ENCODE measurements at regions not wholly inside any gene's neighbourhood (a gene's known extent, or its start where the extent isn't known, plus 50 kb on each side); places are given as distances from the start of the nearest gene placed in this dataset.
"Not testable (repeated sequence)": the region's sequence is repeated elsewhere in the genome, so short reads cannot be mapped to it uniquely, and the experiment has no call there.

DNA sequence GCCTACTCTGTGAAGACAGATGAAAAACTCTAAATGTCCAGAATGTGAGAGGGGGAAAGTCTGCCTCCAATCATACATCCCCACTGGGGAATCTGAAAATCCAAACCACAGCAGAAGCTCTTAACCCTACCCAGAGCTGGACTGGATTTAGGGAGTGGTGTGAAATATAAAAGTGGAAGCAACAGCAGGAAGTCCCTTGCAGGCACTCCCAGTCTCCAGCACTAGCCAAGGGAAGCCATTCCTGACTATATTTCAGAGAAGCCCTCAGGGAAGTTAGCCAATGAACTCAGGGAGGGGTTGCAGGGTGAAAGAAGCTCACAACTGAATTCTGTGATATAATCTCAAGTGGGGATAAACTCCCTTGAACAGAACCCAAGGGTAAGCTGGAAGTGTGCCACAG, 51.5 kb downstream of the CRPPA start:
- Histone ChIP-seq H3K27me3 (ENCODE audit: low read depth, low read length) (no peaks in the 10 kb centered on the region), H3K4me3 (ENCODE audit: low read depth in 1 of 2, low read length in 2 of 2) (no peak overlapping the region), H3K9me3 (ENCODE audit: control insufficient read depth in 1 of 2, low read length in 2 of 2) (peaks cover 0 to 2% of the 10 kb centered on the region in 2 donors), H3K4me1 (ENCODE audit: control insufficient read depth in 1 of 2, insufficient read depth in 2 of 2, low read length in 2 of 2) (no peaks in the 10 kb centered on the region), H3K27ac (ENCODE audit: low read length) (no peak overlapping the region), H3K36me3 (ENCODE audit: control insufficient read depth in 1 of 2, insufficient read depth in 2 of 2, low read length in 2 of 2) (peaks cover 0 to 19% of the 10 kb centered on the region in 2 donors)

DNA sequence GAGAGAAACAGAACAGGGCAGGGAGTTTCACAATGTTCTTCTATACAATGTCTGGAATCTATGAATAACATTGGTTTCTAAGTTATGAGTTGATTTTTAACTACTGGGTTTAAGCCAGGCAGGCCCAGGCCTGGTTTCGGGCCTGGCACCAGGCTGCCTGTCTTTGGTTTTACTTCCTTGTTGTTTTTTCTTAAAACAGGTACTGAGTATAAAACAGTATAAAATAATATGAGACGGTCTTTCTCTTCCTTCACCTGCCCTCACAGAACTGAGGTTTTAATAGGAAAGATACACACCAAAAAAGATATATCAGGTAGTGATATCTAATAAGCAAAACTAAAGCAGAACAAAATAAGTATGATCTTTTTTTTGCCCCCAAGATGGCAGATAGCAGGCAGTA, 52.0 kb downstream of the CRPPA start:
- H3K4me3 ChIP-seq (ENCODE audit: low read depth in 1 of 2, low read length in 2 of 2); H3K4me1 ChIP-seq (ENCODE audit: control insufficient read depth in 1 of 2, insufficient read depth in 2 of 2, low read length in 2 of 2); H3K9me3 ChIP-seq (ENCODE audit: control insufficient read depth in 1 of 2, low read length in 2 of 2); H3K27ac ChIP-seq (ENCODE audit: low read length); H3K27me3 ChIP-seq (ENCODE audit: low read depth, low read length): not testable (repeated sequence)
- peaks cover 0 to 16% of the 10 kb centered on the region in 2 donors for H3K36me3 ChIP-seq (ENCODE audit: control insufficient read depth in 1 of 2, insufficient read depth in 2 of 2, low read length in 2 of 2)

DNA sequence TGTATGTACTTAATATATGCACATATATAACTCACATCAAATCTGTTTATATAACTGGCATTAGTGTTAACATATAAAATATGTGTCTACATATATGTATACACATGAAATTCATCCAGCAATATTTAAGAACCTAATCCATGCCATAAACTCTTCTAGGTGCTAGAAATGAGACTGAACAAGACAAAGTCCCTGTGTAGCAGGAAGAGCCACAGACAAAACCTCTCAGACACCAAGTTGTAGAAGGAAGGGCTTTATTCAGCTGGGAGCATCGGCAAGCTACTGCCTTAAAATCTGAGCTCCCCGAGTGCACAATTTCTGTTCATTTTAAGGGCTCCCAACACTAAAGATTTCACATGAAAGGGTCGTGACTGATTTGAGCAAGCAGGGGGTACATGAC, 52.5 kb downstream of the CRPPA start:
- H3K9me3 ChIP-seq (ENCODE audit: control insufficient read depth in 1 of 2, low read length in 2 of 2): peaks cover 0 to 2% of the 10 kb centered on the region in 2 donors
- peaks cover 0 to 11% of the 10 kb centered on the region in 2 donors for H3K36me3 ChIP-seq (ENCODE audit: control insufficient read depth in 1 of 2, insufficient read depth in 2 of 2, low read length in 2 of 2)
- no peak overlapping the region for H3K4me3 ChIP-seq (ENCODE audit: low read depth in 1 of 2, low read length in 2 of 2)
- no peaks in the 10 kb centered on the region for H3K27me3 ChIP-seq (ENCODE audit: low read depth, low read length)
- H3K27ac ChIP-seq (ENCODE audit: low read length): no peak overlapping the region
- H3K4me1 ChIP-seq (ENCODE audit: control insufficient read depth in 1 of 2, insufficient read depth in 2 of 2, low read length in 2 of 2): no peaks in the 10 kb centered on the region

DNA sequence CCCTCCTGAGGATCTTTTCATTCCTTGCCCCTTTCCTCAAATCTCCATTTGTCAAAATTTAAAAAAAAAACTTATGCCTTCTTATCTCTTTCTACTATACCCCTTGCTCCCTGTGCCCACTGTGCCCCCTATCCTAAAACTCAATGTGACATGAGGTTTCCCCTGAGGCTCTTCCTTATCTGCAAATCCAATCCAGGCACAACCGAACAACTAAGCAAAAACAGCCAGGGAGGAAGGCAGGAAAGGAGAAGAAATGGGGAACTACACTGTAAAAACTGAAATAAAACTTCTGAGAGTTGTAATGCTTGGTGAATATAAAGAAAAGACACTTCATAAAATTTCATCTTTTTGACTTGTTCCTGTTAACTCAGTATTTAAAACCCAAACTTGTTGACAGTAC, 54.2 kb downstream of the CRPPA start:
- no peak overlapping the region for H3K4me3 ChIP-seq (ENCODE audit: low read depth in 1 of 2, low read length in 2 of 2)
- H3K36me3 ChIP-seq (ENCODE audit: control insufficient read depth in 1 of 2, insufficient read depth in 2 of 2, low read length in 2 of 2): peaks cover 0 to 11% of the 10 kb centered on the region in 2 donors
- H3K27me3 ChIP-seq (ENCODE audit: low read depth, low read length): no peaks in the 10 kb centered on the region
- peaks cover 0 to 2% of the 10 kb centered on the region in 2 donors for H3K9me3 ChIP-seq (ENCODE audit: control insufficient read depth in 1 of 2, low read length in 2 of 2)
- H3K27ac ChIP-seq (ENCODE audit: low read length): no peak overlapping the region
- no peaks in the 10 kb centered on the region for H3K4me1 ChIP-seq (ENCODE audit: control insufficient read depth in 1 of 2, insufficient read depth in 2 of 2, low read length in 2 of 2)

DNA sequence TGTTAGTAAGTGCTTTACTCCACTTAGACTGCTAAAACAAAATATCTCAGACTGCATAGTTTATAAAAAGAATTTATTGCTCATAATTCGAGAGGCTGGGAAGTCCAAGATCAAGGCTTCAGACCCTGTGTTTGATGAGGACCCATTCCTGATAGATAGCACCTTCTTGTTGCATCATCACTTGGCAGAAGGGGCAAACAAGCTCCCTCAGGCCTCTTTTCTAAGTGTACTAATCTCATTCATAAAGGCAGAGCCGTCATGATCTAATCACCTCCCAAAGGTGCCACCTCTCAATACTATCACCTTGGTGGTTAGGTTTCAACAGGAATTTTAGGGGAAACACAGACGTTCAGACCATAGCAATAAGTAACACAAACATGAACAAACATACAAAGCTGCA, 55.4 kb downstream of the CRPPA start:
- Histone ChIP-seq H3K27ac (ENCODE audit: low read length) (no peak overlapping the region), H3K36me3 (ENCODE audit: control insufficient read depth in 1 of 2, insufficient read depth in 2 of 2, low read length in 2 of 2) (peaks cover 0 to 11% of the 10 kb centered on the region in 2 donors), H3K9me3 (ENCODE audit: control insufficient read depth in 1 of 2, low read length in 2 of 2) (peaks cover 0 to 2% of the 10 kb centered on the region in 2 donors), H3K4me3 (ENCODE audit: low read depth in 1 of 2, low read length in 2 of 2) (no peak overlapping the region), H3K4me1 (ENCODE audit: control insufficient read depth in 1 of 2, insufficient read depth in 2 of 2, low read length in 2 of 2) (no peaks in the 10 kb centered on the region), H3K27me3 (ENCODE audit: low read depth, low read length) (no peaks in the 10 kb centered on the region)

DNA sequence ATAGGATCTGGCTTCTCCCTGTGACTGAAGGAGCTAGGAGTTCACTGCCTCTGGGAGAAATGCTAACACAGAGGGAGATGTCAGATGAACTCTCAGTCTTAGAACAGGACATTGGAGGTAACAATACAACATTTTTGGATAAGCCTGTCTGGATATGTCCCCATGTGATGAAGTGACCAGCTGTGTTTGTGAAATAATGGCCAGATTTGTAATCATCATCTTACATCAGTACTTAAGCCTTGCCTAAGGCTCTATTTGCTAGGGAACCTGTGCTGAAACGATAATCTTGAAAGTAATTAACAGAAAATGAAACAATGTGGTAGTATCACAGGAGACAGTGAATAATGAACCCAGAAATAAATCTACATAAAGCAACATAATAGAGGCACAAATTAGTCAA, 56.2 kb downstream of the CRPPA start:
- H3K4me1 ChIP-seq (ENCODE audit: control insufficient read depth in 1 of 2, insufficient read depth in 2 of 2, low read length in 2 of 2): no peaks in the 10 kb centered on the region

DNA sequence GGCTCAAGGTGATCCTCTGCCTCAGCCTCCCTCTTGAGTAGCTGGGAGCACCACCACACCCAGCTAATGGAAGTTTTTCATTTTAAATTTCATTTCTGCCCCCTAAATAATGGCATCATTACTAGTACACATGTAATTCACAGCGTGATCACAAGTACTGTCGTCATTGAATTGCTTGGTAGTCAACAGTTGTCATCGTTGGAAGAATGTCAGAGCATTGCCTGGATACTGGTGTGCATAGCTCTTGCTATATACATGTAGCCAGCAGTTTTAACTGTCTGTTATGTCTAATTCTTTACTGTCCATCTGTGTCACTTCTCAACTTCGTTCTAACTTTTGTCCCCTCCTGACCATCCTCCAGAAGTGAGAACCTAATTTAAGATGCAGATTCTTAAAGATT, 62.1 kb downstream of the CRPPA start:
- H3K36me3 ChIP-seq (ENCODE audit: control insufficient read depth in 1 of 2, insufficient read depth in 2 of 2, low read length in 2 of 2): peaks cover 0 to 4% of the 10 kb centered on the region in 2 donors
- no peaks in the 10 kb centered on the region for H3K9me3 ChIP-seq (ENCODE audit: control insufficient read depth in 1 of 2, low read length in 2 of 2)
- no peaks in the 10 kb centered on the region for H3K27me3 ChIP-seq (ENCODE audit: low read depth, low read length)
- H3K4me1 ChIP-seq (ENCODE audit: control insufficient read depth in 1 of 2, insufficient read depth in 2 of 2, low read length in 2 of 2): no peaks in the 10 kb centered on the region
- H3K4me3 ChIP-seq (ENCODE audit: low read depth in 1 of 2, low read length in 2 of 2): no peak overlapping the region
- H3K27ac ChIP-seq (ENCODE audit: low read length): no peak overlapping the region

More for the DNA sequence above, 56.2 kb downstream of the CRPPA start:
- Histone ChIP-seq H3K27me3 (ENCODE audit: low read depth, low read length) (no peaks in the 10 kb centered on the region), H3K9me3 (ENCODE audit: control insufficient read depth in 1 of 2, low read length in 2 of 2) (no peaks in the 10 kb centered on the region), H3K36me3 (ENCODE audit: control insufficient read depth in 1 of 2, insufficient read depth in 2 of 2, low read length in 2 of 2) (peaks cover 0 to 4% of the 10 kb centered on the region in 2 donors), H3K27ac (ENCODE audit: low read length) (no peak overlapping the region), H3K4me3 (ENCODE audit: low read depth in 1 of 2, low read length in 2 of 2) (no peak overlapping the region)

DNA sequence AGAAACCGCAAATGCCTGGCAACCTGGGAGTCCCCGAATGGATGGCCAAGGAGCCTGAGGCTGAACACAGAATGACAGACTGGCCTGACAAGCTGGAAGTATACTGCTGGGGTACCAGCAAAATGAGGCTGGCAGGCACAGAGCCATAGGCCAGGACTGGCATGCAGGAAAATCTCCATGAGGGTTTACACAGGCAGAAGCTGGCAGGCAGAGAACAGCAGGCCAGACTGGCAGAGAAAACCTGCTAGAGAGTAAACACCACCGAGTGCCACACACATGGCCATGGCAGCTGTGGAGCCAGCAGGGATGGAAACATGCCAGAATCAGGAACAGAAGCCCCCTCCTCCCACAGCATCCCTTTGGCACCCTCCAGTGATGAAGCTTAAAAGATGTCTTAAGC, 63.4 kb downstream of the CRPPA start:
- Histone ChIP-seq H3K27ac (ENCODE audit: low read length) (no peak overlapping the region), H3K4me3 (ENCODE audit: low read depth in 1 of 2, low read length in 2 of 2) (no peak overlapping the region), H3K36me3 (ENCODE audit: control insufficient read depth in 1 of 2, insufficient read depth in 2 of 2, low read length in 2 of 2) (peaks cover 0 to 4% of the 10 kb centered on the region in 2 donors), H3K4me1 (ENCODE audit: control insufficient read depth in 1 of 2, insufficient read depth in 2 of 2, low read length in 2 of 2) (no peaks in the 10 kb centered on the region), H3K9me3 (ENCODE audit: control insufficient read depth in 1 of 2, low read length in 2 of 2) (no peaks in the 10 kb centered on the region), H3K27me3 (ENCODE audit: low read depth, low read length) (no peaks in the 10 kb centered on the region)

DNA sequence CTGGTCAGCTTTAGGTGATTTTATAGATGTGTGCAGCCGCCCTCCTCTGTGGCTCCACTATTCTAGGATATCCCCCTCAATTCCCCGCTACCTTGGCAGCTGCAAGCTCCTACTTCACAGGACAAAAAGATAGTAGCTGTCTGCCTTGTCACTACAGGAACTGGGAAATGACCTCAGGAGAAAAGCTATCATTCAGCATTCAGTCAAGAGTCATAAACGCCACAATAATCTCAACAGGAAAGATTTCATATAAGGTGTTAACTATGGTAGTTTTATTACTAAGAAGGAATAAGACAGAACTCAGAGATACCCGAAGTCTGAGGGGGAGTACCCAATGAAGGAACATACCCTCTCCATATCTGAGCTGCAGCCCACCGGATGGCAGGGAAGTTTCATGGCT, 63.9 kb downstream of the CRPPA start:
- Histone ChIP-seq H3K4me1 (ENCODE audit: control insufficient read depth in 1 of 2, insufficient read depth in 2 of 2, low read length in 2 of 2) (no peaks in the 10 kb centered on the region), H3K9me3 (ENCODE audit: control insufficient read depth in 1 of 2, low read length in 2 of 2) (no peaks in the 10 kb centered on the region), H3K4me3 (ENCODE audit: low read depth in 1 of 2, low read length in 2 of 2) (no peak overlapping the region), H3K27ac (ENCODE audit: low read length) (no peak overlapping the region), H3K27me3 (ENCODE audit: low read depth, low read length) (no peaks in the 10 kb centered on the region), H3K36me3 (ENCODE audit: control insufficient read depth in 1 of 2, insufficient read depth in 2 of 2, low read length in 2 of 2) (peaks cover 0 to 4% of the 10 kb centered on the region in 2 donors)

DNA sequence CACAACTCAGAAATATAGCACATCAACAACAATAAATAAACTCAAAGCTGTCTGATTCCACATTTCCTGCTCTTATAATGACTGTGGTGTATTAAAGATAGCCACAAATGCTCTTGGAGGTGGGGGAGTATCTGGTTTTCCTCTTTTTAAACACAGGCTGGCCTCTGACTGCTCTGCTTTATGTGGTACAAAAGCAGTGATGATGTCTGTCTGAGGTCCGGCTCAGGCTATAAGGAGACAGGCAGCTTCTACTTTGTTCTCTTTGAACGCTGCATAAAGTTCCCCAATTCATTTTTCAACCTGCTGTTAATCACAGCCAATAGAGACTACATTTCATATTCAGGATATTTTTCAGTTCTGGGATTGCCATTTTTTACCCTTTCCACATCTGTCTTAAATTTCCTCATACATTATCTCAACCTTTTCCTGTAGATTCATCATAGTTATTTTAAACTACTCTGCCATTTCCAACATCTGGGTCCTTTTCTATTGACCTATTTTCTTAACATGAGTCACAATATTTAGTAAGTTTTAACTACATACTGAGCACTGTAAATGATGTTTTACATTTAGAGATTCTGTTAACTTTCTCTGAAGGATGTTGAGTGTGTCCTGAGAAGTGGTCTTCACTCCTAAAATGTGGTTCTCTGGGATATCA, 64.9 kb downstream of the CRPPA start:
- Histone ChIP-seq H3K27me3 (ENCODE audit: low read depth, low read length) (no peaks in the 10 kb centered on the region), H3K36me3 (ENCODE audit: control insufficient read depth in 1 of 2, insufficient read depth in 2 of 2, low read length in 2 of 2) (peaks cover 0 to 2% of the 10 kb centered on the region in 2 donors), H3K4me3 (ENCODE audit: low read depth in 1 of 2, low read length in 2 of 2) (no peak overlapping the region), H3K9me3 (ENCODE audit: control insufficient read depth in 1 of 2, low read length in 2 of 2) (no peaks in the 10 kb centered on the region), H3K27ac (ENCODE audit: low read length) (no peak overlapping the region), H3K4me1 (ENCODE audit: control insufficient read depth in 1 of 2, insufficient read depth in 2 of 2, low read length in 2 of 2) (no peaks in the 10 kb centered on the region)

DNA sequence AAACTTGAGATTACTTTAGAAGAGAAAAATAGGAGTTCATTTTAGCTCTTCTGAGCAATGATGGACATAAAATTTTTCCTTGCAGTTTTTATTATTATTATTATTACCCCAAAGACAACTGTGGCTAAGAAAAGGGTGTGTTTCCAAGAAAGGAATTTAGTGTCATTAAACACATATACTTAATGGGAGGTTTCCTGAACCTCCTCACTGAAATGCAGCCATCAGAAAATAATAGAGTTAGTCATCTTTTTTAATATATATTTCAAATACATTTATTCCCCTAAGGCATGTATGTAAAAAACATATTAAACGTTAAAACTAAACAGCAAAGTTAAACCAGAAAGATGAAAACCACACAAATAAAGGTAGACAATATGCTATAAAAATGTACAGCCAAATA, 66.8 kb downstream of the CRPPA start:
- Histone ChIP-seq H3K4me1 (ENCODE audit: control insufficient read depth in 1 of 2, insufficient read depth in 2 of 2, low read length in 2 of 2) (no peaks in the 10 kb centered on the region), H3K36me3 (ENCODE audit: control insufficient read depth in 1 of 2, insufficient read depth in 2 of 2, low read length in 2 of 2) (no peaks in the 10 kb centered on the region), H3K27me3 (ENCODE audit: low read depth, low read length) (no peaks in the 10 kb centered on the region)

DNA sequence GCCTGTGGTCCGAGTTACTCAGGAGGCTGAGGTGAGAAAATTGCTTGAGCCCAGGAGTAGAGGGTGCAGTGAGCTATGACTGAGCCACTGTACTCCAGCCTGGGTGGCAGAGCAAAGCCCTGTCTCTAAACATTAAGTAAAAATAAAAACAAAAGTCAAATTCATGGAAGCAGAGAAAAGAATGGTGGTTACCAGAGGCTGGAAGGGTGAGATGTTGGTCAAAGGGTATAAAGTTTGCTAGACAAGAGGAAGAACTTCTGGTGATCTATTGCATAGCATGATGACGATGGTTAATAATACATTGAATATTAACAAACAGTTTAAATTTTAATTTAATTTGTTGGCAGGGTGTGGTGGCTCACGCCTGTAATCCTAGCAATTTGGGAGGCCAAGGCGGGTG, 68.1 kb downstream of the CRPPA start:
- H3K27ac ChIP-seq (ENCODE audit: low read length): no peak overlapping the region
- H3K27me3 ChIP-seq (ENCODE audit: low read depth, low read length): no peaks in the 10 kb centered on the region
- no peaks in the 10 kb centered on the region for H3K36me3 ChIP-seq (ENCODE audit: control insufficient read depth in 1 of 2, insufficient read depth in 2 of 2, low read length in 2 of 2)
- H3K4me3 ChIP-seq (ENCODE audit: low read depth in 1 of 2, low read length in 2 of 2): no peak overlapping the region
- peaks cover 0 to 1% of the 10 kb centered on the region in 2 donors for H3K4me1 ChIP-seq (ENCODE audit: control insufficient read depth in 1 of 2, insufficient read depth in 2 of 2, low read length in 2 of 2)
- H3K9me3 ChIP-seq (ENCODE audit: control insufficient read depth in 1 of 2, low read length in 2 of 2): peaks cover 0 to 12% of the 10 kb centered on the region in 2 donors

More for the DNA sequence above, 66.8 kb downstream of the CRPPA start:
- no peak overlapping the region for H3K4me3 ChIP-seq (ENCODE audit: low read depth in 1 of 2, low read length in 2 of 2)
- H3K27ac ChIP-seq (ENCODE audit: low read length): no peak overlapping the region
- H3K9me3 ChIP-seq (ENCODE audit: control insufficient read depth in 1 of 2, low read length in 2 of 2): peaks cover 0 to 8% of the 10 kb centered on the region in 2 donors
